GM19351 (cell line): ENCODE measurements at regions not wholly inside any gene's neighbourhood (a gene's known extent, or its start where the extent isn't known, plus 50 kb on each side); places are given as distances from the start of the nearest gene placed in this dataset.
"Not testable (repeated sequence)": the region's sequence is repeated elsewhere in the genome, so short reads cannot be mapped to it uniquely, and the experiment has no call there.

Experiments used
- ATAC-seq: cut with Tn5 transposase; IDR thresholded peaks from one replicate; pipeline ENCODE4 v1.9.1; 2021; ENCODE audit warnings: mild to moderate bottlenecking, moderate library complexity; ENCODE audit not compliant: unreplicated experiment

DNA sequence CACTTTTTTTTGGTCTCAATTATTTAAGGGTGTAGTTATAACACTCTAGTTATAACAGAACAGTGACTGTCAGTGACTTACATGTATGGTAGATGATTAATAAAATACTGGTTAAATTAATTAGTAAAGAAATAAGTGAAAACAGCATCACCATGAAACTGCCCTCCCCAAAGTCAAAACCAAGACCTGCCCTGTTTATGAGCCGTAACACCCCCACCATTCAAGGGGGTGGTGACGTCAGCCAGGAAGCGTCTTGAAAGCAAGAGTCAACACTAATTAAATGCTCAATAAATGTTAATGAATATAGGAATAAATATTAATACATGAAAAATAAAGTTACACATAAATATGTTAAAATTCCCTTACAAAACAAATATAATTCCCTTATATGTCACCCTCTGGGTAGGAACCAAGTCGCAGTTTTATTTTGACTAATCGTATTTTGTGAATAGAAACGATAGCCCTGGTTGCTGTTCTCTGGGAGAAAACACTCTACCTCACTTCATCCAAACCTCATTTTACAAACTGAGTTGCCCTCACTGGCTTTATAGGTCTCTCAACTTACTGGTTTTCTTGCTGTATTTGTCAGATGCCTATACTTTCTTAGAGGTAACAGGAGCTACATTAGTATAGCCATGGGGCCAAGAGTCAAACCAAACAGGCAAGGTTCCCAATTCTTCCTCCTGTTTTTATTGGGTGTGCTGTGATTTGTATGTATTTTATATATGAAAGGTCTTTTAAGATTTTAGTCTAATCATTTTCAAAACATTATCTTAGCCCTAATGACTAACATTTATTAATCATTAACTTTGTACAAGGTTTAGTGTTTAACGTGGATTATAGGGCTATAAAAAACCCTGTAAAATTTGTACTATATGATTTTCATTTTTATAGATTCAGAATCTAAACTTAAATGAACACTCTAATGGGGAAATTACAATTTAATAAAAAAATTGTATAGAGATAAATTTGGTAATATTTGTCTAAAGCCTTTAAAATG lies 227.9 kb upstream of the IRAK1BP1 start:
- no peak for ATAC-seq

DNA sequence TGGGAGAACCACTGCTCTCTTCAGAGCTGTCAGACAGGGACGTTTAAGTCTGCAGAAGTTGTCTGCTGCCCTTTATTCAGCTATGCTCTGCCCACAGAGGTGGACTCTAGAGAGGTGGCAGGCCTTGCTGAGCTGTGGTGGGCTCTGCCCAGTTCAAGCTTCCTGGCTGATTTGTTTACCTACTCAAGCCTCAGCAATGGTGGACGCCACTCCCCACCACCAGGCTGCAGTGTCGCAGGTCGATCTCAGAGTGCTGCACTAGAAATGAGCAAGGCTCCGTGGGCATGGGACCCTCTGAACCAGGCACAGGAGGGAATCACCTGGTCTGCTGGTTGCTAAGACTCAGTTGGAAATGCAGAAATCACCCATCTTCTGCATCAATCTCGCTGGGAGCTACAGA lies 223.4 kb upstream of the IRAK1BP1 start:
- not testable (repeated sequence) for ATAC-seq

DNA sequence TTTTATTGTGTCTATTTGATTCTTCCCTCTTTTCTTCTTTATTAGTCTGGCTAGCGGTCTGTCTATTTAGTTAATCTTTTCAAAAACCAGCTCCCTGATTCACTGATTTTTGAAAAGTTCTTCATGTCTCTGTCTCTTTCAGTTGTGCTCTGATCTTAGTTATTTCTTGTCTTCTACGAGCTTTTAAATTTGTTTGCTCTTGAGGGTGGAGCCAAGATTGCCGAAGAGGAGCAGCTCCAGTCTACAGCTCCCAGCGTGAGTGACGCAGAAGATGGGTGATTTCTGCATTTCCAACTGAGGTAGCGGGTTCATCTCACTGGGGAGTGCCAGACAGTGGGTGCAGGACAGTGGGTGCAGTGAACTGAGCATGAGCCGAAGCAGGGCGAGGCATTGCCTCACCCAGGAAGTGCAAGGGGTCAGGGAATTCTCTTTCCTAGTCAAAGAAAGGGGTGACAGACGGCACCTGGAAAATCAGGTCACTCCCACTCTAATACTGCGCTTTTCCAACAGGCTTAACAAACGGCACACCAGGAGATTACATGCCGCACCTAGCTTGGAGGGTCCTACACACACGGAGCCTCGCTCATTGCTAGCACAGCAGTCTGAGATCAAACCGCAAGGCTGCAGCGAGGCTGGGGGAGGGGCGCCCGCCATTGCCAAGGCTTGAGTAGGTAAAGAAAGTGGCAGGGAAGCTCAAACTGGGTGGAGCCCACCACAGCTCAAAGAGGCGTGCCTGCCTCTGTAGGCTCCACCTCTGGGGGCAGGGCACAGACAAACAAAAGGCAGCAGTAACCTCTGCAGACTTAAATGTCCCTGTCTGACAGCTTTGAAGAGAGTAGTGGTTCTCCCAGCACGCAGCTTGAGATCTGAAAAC lies 220.6 kb upstream of the IRAK1BP1 start:
- ATAC-seq = not testable (repeated sequence)

DNA sequence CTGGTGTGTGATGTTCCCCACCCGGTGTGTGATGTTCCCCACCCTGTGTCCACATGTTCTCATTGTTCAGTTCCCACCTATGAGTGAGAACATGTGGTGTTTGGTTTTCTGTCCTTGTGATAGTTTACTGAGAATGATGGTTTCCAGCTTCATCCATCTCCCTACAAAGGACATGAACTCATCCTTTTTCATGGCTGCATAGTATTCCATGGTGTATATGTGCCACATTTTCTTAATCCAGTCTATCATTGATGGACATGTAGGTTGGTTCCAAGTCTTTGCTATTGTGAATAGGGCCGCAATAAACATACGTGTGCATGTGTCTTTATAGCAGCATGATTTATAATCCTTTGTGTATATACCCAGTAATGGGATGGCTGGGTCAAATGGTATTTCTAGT lies 201.5 kb upstream of the IRAK1BP1 start:
- ATAC-seq = not testable (repeated sequence)

DNA sequence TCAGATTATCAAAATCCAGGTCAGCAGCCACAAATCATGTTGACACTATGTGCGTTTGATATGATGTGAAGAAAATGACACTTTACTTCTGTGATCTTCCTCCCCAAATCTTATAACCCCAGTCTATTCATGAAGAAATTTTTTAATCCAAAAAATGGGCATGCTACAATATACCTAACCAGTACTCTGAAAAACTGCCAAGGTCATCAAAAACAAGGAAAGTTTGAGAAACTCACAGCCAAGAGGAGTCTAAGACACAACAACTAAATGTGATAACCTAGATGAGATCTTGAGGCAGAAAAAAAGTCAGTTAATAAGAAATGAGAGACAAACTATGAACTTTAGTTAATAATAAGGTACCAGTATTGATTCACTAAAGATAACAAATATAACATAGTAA lies 200.6 kb upstream of the IRAK1BP1 start:
- ATAC-seq = no peak

DNA sequence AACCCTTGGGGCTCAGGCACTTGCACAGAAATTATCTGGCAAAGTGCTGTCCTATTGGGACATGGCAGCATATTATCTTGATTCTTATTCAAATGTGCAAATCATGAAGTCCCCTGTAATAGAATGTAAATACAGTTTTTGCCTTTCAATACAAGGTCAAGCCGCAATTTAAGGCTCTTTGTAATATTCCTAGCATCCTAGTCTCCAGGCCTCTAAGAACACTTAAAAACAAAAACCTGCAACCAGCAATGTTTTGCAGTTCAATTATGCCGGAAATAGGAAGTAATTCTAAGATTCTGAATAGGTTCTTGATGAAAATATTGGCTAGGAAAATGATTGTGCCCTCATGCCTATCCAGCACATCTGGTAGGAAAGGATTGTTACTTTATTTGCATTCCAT lies 197.2 kb upstream of the IRAK1BP1 start:
- ATAC-seq = no peak

DNA sequence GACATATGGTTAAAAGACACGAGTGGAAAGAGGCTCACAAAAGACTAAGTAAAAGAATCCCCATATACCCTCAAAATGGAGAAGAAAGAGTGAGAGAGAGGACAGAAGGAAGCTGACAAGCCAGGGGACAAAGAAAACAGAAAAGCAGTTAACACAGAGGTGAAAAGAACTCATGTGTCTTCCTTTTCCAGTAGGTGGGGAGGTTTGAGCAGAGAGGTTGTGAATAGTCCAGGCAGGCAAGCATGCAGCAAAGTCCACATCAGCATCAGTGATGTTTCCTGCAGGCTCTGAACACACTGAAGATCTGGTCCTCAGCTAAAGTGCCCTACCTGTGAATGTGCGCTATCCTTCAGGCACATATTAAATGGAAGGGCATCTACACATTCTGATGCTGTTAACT lies 196.5 kb upstream of the IRAK1BP1 start:
- no peak for ATAC-seq

DNA sequence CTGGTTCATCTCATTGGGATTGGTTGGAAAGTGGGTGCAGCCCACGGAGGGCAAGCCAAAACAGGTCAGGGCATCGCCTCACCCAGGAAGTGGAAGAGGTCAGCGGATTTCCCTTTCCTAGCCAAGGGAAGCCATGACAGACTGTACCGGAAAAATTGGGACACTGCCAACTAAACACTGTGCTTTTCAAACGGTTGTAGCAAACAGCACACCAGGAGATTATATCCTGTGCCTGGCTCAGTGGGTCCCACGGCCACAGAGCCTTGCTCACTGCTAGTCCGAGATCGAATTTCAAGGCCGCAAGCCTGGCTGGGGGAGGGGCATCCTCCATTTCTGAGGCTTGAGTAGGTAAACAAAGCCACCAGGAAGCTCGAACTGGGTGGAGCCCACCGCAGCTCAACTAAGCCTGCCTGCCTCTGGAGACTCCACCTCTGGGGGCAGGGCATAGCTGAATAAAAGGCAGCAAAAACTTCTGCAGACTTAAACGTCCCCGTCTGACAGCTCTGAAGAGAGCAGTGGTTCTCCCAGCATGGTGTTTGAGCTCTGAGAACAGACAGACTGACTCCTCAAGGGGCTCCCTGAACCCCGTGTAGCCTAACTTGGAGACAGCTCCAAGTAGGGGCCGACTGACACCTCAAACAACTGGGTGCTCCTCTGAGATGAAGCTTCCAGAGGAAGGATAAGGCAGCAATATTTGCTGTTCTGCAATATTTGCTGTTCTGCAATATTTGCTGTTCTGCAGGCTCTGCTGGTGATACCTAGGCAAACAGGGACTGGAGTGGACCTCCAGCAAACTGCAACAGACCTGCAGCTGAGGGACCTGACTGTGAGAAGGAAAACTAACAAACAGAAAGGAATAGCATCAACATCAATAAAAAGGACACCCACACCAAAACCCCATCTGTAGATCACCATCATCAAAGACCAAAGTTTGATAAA lies 191.0 kb upstream of the IRAK1BP1 start:
- ATAC-seq = not testable (repeated sequence)

DNA sequence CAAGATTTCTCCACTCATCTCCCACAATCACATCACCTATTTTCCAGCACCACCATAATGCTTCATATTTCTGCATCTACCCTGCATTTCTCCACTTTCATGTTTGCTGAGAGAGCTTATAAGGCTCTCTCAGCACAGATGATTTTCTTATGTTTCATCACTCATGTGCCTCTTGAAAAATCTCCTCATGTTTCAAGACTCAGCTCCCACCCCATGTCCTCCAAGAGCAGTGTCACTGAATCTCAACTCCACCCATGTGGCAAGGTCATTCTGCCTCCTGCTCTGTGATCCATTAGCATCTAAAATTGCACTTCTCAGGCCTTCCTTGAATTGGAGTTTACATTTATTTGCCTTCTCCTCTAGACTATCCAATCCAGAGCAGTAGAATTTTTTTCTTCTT lies 178.7 kb upstream of the IRAK1BP1 start:
- no peak for ATAC-seq

DNA sequence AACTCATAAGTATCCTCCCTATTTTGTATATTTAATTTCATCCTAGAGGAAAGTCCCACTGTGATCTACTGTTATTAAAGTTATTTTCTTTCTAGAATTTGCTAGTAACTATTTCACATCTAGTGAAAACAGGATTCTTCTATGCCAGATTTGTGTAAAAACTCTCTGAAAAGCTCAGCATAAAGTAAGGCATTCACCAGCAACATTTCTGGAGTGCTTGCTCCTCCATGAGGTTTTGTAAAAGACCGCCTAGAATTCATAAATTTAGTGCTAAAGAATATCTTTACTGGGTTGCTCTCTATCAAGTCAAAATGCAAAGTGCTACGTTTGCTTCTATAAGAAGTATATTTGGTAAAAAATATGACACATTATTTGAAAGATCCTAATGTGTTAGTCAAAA lies 173.5 kb upstream of the IRAK1BP1 start:
- no peak for ATAC-seq

DNA sequence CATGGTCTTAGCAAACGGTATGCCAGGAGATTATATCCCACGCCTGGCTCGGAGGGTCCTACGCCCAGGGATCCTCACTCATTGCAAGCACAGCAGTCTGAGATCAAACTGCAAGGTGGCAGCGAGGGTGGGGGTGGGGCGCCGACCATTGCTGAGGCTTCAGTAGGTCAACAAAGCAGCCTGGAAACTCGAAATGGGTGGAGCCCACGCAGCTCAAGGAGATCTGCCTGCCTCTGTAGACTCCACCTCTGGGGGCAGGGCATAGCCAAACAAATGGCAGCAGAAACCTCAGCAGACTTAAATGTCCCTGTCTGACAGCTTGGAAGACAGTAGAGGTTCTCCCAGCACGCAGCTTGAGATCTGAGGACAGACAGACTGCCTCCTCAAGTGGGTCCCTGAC lies 172.7 kb upstream of the IRAK1BP1 start:
- ATAC-seq = not testable (repeated sequence)

DNA sequence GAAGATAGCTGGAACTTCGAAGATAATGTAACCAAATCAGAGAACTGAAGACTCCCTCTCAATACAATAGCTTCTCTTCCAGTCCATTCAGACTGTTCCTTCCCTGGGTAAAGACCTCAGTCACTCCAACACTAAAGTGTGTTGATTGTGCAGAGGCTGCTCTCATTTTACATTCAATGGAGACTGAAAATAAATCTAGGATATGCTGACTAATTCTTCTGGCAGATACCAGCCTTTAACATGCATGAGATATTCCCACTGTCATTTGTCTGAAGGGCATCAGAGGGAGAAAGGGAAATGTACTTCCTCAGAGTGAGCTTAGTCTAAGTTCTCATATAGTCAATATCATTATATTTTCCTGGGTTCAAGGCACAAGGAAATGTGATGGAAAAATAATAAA lies 166.4 kb upstream of the IRAK1BP1 start:
- no peak for ATAC-seq

DNA sequence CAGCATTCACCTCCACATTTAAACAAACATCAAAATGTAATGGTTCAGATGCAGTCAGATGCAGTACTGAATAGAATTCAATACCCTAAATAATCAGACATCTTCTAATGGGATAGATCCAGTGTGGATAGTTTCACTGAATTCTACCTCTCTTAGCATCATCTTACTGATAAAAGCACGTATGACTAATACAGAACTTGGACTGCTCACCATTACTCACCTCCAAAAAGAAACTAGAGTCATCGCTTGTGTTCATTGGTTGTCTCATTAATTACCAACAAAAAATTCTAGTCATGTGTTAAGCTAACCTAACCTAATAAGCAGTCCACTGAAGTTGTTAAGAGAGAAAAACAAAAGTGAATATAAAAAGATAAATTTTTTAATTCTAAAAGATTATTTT lies 165.9 kb upstream of the IRAK1BP1 start:
- no peak for ATAC-seq

DNA sequence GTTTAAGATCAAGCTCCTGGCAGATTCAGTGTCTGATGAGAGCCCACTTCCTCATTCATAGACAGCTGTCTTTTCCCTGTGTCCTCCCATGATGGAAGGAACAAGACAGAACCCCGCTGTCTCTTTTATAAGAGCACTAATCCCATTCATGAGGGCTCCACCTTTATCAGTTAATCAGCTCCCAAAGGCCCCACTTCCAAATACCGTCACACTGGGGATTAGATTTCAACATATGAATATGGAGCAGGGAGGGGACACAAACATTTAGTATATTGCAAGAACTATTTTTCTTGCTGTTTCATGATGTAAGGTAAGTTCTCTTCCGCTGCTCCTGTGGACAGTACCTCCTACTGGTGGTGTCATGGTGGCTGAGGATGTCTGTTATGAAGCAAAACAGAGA lies 158.3 kb upstream of the IRAK1BP1 start:
- no peak for ATAC-seq

DNA sequence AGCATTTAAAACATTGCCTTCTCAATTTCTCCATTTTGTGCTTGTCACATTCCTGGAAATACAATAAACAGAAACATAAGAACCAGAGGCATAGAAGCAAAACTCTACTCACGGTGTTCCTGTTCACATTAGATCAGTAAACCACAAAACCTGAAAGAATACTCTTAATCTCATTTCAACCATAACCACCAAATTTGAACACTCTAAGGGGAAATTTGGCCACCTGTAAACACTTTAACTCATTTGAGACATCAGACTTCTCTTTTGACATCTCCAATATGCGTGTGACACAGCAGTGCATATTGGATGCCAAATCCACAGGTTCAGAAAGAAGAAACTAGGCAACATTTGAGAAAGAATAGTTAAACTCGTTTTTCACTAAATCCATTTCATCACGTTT lies 153.8 kb upstream of the IRAK1BP1 start:
- no peak for ATAC-seq

DNA sequence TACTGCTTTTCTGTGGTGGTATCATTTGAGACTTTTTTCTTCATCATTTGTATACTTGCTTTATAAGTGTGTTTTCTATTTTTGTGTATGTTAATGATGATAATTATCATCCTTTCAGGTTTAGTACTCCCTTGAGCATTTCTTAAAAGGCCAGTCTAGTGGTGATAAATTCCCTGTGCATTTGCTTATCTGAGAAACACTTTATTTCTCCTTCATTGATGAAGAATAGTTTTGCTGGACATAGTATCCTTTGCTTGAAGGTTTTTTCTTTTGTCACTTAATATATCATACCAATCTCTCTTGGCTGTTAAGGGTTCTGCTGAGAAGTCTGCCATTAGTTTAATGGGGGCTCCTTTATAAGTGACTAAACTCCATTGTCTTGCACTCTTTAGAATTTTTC lies 123.2 kb upstream of the IRAK1BP1 start:
- no peak for ATAC-seq

DNA sequence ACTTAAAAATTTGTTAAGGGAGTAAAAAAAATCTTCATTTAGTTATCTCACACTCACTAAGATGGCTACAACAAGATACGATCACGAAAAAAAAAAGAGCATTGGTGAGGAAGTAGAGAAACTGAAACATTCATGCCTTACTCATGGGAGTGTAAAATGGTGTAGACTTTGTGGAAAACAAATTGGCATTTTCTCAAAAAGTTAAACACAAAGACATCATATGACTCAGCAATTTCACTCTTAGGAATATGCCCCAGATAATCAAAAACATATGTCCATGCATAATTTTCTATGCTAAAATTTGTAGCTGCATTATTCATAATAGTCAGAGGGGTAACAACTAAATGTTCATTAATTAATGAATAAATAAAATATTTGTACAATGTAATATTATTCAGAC lies 120.9 kb upstream of the IRAK1BP1 start:
- ATAC-seq = no peak

DNA sequence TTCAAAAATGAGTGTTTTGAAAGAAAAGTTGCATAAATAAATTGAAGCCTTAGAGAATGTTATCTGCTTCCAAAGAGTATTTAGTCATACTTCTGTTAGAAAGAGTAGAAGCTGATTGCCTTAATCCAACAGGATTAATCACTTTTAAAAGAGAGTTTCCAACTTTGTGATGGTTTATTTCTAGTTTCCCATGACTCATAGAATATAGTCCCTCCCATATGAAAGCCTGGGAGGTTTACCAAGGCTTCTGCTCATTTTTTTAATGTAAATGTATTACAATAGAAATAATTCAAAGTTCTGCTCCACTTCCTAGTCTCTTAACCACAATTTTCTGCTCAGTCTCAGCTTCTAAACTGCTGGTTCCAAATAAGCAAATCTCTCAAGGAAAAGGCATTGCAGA lies 118.0 kb upstream of the IRAK1BP1 start:
- no peak for ATAC-seq

DNA sequence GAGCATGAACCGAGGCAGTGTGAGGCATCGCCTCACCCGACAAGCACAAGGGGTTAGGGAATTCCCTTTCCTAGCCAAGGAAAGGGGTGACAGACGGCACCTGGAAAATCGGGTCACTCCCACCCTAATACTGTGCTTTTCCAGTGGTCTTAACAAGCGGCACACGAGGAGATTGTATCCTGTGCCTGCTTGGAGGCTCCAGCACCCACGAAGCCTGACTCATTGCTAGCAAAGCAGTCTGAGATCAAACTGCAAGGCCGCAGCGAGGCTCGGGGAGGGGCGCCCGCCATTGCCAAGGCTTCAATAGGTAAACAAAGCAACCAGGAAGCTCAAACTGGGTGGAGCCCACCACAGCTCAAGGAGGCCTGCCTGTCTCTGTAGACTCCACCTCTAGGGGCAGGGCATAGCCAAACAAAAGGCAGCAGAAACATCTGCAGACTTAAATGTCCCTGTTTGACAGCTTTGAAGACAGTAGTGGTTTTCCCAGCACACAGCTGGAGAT lies 109.0 kb upstream of the IRAK1BP1 start:
- not testable (repeated sequence) for ATAC-seq

DNA sequence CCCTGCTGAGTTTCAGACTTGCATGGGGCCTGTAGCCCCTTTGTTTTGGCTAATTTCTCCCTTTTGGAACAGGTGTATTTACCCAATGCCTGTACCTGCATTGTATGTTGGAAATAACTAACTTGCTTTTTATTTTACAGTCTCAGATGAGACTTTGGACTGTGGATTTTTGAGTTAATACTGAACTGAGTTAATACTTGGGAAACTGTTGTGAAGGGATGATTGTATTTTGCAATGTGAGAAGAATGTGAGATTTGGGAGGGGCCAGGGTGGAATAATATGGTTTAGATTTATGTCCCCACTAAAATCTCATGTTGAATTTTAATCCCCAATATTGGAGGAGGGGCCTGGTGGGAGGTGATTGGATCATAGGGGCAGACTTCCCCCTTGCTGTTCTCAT lies 99.1 kb upstream of the IRAK1BP1 start:
- ATAC-seq = no peak
